Panc1 (cell line): ENCODE measurements at regions not wholly inside any gene's neighbourhood (a gene's known extent, or its start where the extent isn't known, plus 50 kb on each side); places are given as distances from the start of the nearest gene placed in this dataset.

ENCODE experiments used
- ATAC-seq: fragments of 200-7000 bp; cut with Tn5 transposase; 2 replicates; pipeline ENCODE4 v1.9.1; 2020; ENCODE audit warnings: mild to moderate bottlenecking, moderate library complexity
- BruUV-seq: library from RNA; stranded (reverse); fragments of 400-500 nt; replicated peaks from 2 replicates; lab custom pipeline; 2021; lab: Mats Ljungman, UMichigan
- CTCF ChIA-PET: fragments of 300-600 bp; sonication (Branson Sonifier 250); formaldehyde crosslinking; loops from one replicate; lab custom pipeline; 2022; ENCODE audit warnings: antibody characterized with exemption; lab: Charles Lee
- POLR2A ChIA-PET: fragments of 300-600 bp; sonication (Branson Sonifier 250); formaldehyde crosslinking; loops from one replicate; lab custom pipeline; 2022; ENCODE audit warnings: antibody characterized with exemption; lab: Charles Lee
- DNase-seq: peaks from one replicate; pipeline ENCODE4 v3.0.0-alpha.2; 2010; ENCODE audit warnings: low read depth, low spot score
- H3K27ac ChIP-seq: 2 replicates; pipeline ENCODE4 v1.5.1; 2011; ENCODE audit warnings: mild to moderate bottlenecking, low read length, inconsistent platforms
- H3K27me3 ChIP-seq: fragments of 200-500 bp; sonication (Bioruptor generic); 2 replicates; pipeline ENCODE4 v1.6.0; 2014; ENCODE audit warnings: low read length, inconsistent platforms; ENCODE audit not compliant: control insufficient read depth, insufficient read depth
- H3K36me3 ChIP-seq: fragments of 200-500 bp; sonication (Bioruptor generic); 2 replicates; pipeline ENCODE4 v1.5.1; 2014; ENCODE audit warnings: inconsistent platforms, mild to moderate bottlenecking, low read length, moderate library complexity; ENCODE audit not compliant: control insufficient read depth, insufficient read depth
- H3K4me1 ChIP-seq: 2 replicates; pipeline ENCODE4 v1.5.1; 2011; ENCODE audit warnings: inconsistent platforms, mild to moderate bottlenecking, low read length, moderate library complexity; ENCODE audit not compliant: control insufficient read depth, insufficient read depth
- H3K4me3 ChIP-seq, 2 experiments: 2 replicates each; pipeline ENCODE4 v1.5.1; 2011 to 2012; ENCODE audit warnings: low read depth in 2 of 2, low read length in 2 of 2, mild to moderate bottlenecking in 2 of 2, inconsistent platforms in 1 of 2, moderate library complexity in 1 of 2
- H3K9me3 ChIP-seq: fragments of 200-500 bp; sonication (Bioruptor generic); 2 replicates; pipeline ENCODE4 v1.5.1; 2014; ENCODE audit warnings: low read depth, mild to moderate bottlenecking, inconsistent platforms, low read length, moderate library complexity; ENCODE audit not compliant: control insufficient read depth, insufficient read depth
- CTCF ChIP-seq: fragments of 450-650 bp; IDR thresholded peaks from 2 replicates; pipeline ENCODE4 v1.5.1; 2017; ENCODE audit warnings: mild to moderate bottlenecking
- POLR2AphosphoS5 ChIP-seq: IDR thresholded peaks from 2 replicates; pipeline ENCODE4 v1.6.1; 2012; ENCODE audit warnings: mild to moderate bottlenecking, low read depth, low read length, moderate library complexity
- REST ChIP-seq, 2 experiments: IDR thresholded peaks; 2 replicates each; pipeline ENCODE4 v1.6.1; 2011 to 2012; ENCODE audit warnings: low read depth in 2 of 2, control low read depth in 1 of 2, low read length in 1 of 2, mild to moderate bottlenecking in 1 of 2, moderate library complexity in 1 of 2; ENCODE audit not compliant: insufficient read depth in 1 of 2
- SIN3A ChIP-seq: IDR thresholded peaks from 2 replicates; pipeline ENCODE4 v1.6.1; 2012; ENCODE audit warnings: low read depth, mild to moderate bottlenecking, low read length, moderate library complexity, borderline replicate concordance; ENCODE audit not compliant: insufficient read depth
- TCF7L2 ChIP-seq: IDR thresholded peaks from 2 replicates; pipeline ENCODE4 v1.6.1; 2011; ENCODE audit warnings: mild to moderate bottlenecking, low read depth, low read length, inconsistent platforms
- in situ Hi-C: cut with HindIII; loops from 2 replicates; pipeline ENCODE4 v1.10.0; 2016; ENCODE audit warnings: low sequenced_read_pairs, low pct_unique_long_range_greater_than_20kb
- intact Hi-C: fragments of 100-400 bp; cut with micrococcal nuclease; formaldehyde crosslinking; loops from one replicate; pipeline ENCODE4 v1.10.0; 2022; ENCODE audit not compliant: unreplicated experiment

- no peaks in the 10 kb centered on the region for H3K4me1 ChIP-seq
- no peaks in the 10 kb centered on the region for H3K27me3 ChIP-seq
- TF ChIP-seq REST (IDR thresholded peaks at IDR 0.05; ENCODE audit: insufficient read depth in 1 of 2, low read depth in 2 of 2, low read length in 1 of 2) (no peak), SIN3A (no peak), POLR2AphosphoS5 (no peak), TCF7L2 (no peak), CTCF (no peak)
- H3K36me3 ChIP-seq: no peaks in the 10 kb centered on the region
- DNase-seq (no peak), ATAC-seq (no peak)
- ChIA-PET CTCF (no interaction called here), POLR2A (no interaction called here)
- no peaks in the 10 kb centered on the region for H3K9me3 ChIP-seq
- intact Hi-C loops (no loop called here), in situ Hi-C loops (no loop called here)
- no peak overlapping the region for H3K27ac ChIP-seq
- no TSS peak for BruUV-seq
- H3K4me3 ChIP-seq: no peak overlapping the region
Observed at GRCh38 chrX:117455787-117456186, 660.8 kb downstream of the KLHL13 start.

- TF ChIP-seq POLR2AphosphoS5 (no peak), SIN3A (no peak), CTCF (no peak), REST (IDR thresholded peaks at IDR 0.05; ENCODE audit: insufficient read depth in 1 of 2, low read depth in 2 of 2, low read length in 1 of 2) (no peak), TCF7L2 (no peak)
- POLR2A ChIA-PET: no interaction called here
Observed at GRCh38 chrX:117429501-117429900, 687.1 kb downstream of the KLHL13 start.

More at GRCh38 chrX:117429501-117429900, 687.1 kb downstream of the KLHL13 start:
- Histone ChIP-seq H3K27me3 (no peaks in the 10 kb centered on the region), H3K36me3 (no peaks in the 10 kb centered on the region), H3K27ac (no peak overlapping the region), H3K9me3 (no peaks in the 10 kb centered on the region), H3K4me3 (no peak overlapping the region), H3K4me1 (no peaks in the 10 kb centered on the region)
- intact Hi-C loops (no loop called here), in situ Hi-C loops (no loop called here)
- ATAC-seq (no peak), DNase-seq (no peak)
- BruUV-seq: no TSS peak
- CTCF ChIA-PET: no interaction called here
